ENCODE measurements at regions not wholly inside any gene's neighbourhood (a gene's known extent, or its start where the extent isn't known, plus 50 kb on each side); places are given as distances from the start of the nearest gene placed in this dataset.
A peak's percentile ranks its signal among the peaks of the same experiment; 100 is the strongest.

DNA sequence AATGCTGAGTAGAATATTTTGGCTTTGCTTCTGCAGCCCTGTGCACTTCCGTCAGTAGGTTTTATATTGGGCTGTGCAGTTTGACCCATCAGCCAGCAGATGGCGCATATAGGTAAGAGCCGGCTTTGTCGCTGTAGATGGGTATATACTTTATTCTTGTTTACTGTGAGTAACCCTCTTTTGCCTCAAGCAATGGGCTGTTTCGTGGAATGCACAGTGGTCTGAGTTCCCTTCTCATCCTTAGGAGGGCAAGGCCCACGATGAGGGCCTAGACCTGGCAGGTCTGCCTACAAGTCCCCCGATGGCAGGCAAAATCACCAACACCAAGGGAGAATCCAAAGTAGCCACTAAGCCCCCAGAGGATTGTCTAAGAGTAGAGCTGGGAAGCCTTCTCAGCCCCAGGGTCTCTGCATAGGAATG, 1002.9 kb upstream of the KCND2 start:
- TF ChIP-seq CTCF (conservative IDR thresholded peaks at IDR 0.05; ENCODE audit: low read length), result peak; percentile 94
- TF ChIP-seq EZH2phosphoT487 (IDR thresholded peaks at IDR 0.05; ENCODE audit: borderline replicate concordance), result no peak

Measured in Loucy (cell line).